ENCODE measurements at regions not wholly inside any gene's neighbourhood (a gene's known extent, or its start where the extent isn't known, plus 50 kb on each side); places are given as distances from the start of the nearest gene placed in this dataset.

DNA sequence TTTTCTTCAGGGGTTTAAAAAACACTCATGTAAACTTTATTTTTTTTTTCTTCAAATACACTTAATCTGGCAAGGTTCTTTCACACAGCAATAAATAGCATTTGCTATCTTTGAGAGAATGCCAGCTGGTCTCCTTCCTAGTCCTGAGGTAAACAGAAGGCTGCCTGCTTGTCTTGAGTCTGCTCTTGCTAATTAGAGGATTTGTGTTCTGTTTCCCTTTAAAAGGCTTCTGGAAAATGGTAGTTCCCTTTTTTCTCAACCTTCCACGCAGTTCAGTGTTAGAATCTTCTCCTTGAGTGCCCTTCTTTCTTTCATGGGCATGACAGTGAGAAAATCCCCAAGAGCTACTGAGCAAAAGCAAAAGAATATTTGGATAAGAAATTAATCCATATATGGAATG, 92.3 kb upstream of the DCN start:
- no peak for TF ChIP-seq EZH2 (IDR thresholded peaks at IDR 0.05; ENCODE audit: borderline replicate concordance, insufficient read depth, low read depth, low read length, poor library complexity, severe bottlenecking)
- TF ChIP-seq, protein P1, sequence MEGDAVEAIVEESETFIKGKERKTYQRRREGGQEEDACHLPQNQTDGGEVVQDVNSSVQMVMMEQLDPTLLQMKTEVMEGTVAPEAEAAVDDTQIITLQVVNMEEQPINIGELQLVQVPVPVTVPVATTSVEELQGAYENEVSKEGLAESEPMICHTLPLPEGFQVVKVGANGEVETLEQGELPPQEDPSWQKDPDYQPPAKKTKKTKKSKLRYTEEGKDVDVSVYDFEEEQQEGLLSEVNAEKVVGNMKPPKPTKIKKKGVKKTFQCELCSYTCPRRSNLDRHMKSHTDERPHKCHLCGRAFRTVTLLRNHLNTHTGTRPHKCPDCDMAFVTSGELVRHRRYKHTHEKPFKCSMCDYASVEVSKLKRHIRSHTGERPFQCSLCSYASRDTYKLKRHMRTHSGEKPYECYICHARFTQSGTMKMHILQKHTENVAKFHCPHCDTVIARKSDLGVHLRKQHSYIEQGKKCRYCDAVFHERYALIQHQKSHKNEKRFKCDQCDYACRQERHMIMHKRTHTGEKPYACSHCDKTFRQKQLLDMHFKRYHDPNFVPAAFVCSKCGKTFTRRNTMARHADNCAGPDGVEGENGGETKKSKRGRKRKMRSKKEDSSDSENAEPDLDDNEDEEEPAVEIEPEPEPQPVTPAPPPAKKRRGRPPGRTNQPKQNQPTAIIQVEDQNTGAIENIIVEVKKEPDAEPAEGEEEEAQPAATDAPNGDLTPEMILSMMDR (IDR thresholded peaks at IDR 0.05): no peak
- Histone ChIP-seq H3K9me3 (ENCODE audit: control extremely low read depth in 1 of 3, control insufficient read depth in 2 of 3, insufficient read depth in 1 of 3, low read length in 2 of 3) (no peaks in the 10 kb centered on the region), H3K27me3 (replicated peaks in 1 of 4; ENCODE audit: control extremely low read depth in 1 of 4, control insufficient read depth in 3 of 4, insufficient read depth in 4 of 4, low read length in 3 of 4) (no peaks in the 10 kb centered on the region), H3K36me3 (replicated peaks in 1 of 2; ENCODE audit: control extremely low read depth in 1 of 2, control insufficient read depth in 1 of 2, extremely low read depth in 1 of 2, insufficient read depth in 2 of 2, low read length in 1 of 2) (no peaks in the 10 kb centered on the region), H3K27ac (ENCODE audit: low read length in 2 of 2) (no peak overlapping the region), H4K20me1 (ENCODE audit: control insufficient read depth, insufficient read depth, low read length, poor library complexity, severe bottlenecking) (no peaks in the 10 kb centered on the region), H2AFZ (ENCODE audit: insufficient read depth, low read depth, low read length, poor library complexity, severe bottlenecking) (no peak overlapping the region), H3K79me2 (ENCODE audit: control insufficient read depth, insufficient read depth, low read length) (no peaks in the 10 kb centered on the region), H3K4me2 (replicated peaks; ENCODE audit: low read depth, low read length, poor library complexity, severe bottlenecking) (no peak overlapping the region), H3K9ac (ENCODE audit: low read length) (no peak overlapping the region), H3K4me3 (ENCODE audit: control extremely low read depth in 1 of 5, extremely low read depth in 1 of 5, insufficient read depth in 1 of 5, low read depth in 2 of 5, low read length in 4 of 5) (no peak overlapping the region), H3K4me1 (ENCODE audit: control insufficient read depth in 2 of 2, insufficient read depth in 2 of 2, low read length in 2 of 2) (no peaks in the 10 kb centered on the region)
- Mint-ChIP-seq H3K4me3 (no peak overlapping the region), H3K27ac (no peak overlapping the region), H3K4me1 (no peaks in the 10 kb centered on the region), H3K9me3 (ENCODE audit: insufficient read depth) (no peaks in the 10 kb centered on the region), H3K27me3 (peaks cover 17% of the 10 kb centered on the region)
- intact Hi-C loops (cut with micrococcal nuclease): no loop called here
- no peak for ATAC-seq (ENCODE audit: low read depth)
- WGBS (ENCODE audit: insufficient coverage): no CpG with 5 or more reads among the region's 1 CpG
- ChIA-PET CTCF (no interaction called here), POLR2A (no interaction called here)
- no peak for DNase-seq

DNA sequence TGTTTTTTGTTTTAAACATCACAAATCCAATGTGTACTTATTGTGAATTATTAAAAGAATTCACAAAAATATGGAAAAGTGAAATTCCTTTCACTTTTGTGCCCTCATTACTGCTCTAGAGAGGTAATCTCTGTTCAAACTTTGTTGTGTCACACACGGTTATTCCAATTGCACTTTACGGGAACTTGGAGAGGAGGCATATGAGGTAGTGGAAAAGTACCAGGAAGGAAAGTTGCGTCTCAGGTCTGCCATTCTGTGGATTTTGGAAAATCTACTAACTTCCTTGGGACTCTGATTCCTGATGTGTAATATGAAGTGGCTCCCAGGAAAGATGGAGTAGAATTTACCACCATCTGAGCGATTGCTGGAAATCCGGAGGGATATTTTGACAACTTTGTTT, 90.9 kb upstream of the DCN start:
- Histone ChIP-seq H3K36me3 (replicated peaks in 1 of 2; ENCODE audit: control extremely low read depth in 1 of 2, control insufficient read depth in 1 of 2, extremely low read depth in 1 of 2, insufficient read depth in 2 of 2, low read length in 1 of 2) (no peaks in the 10 kb centered on the region), H3K27me3 (replicated peaks in 1 of 4; ENCODE audit: control extremely low read depth in 1 of 4, control insufficient read depth in 3 of 4, insufficient read depth in 4 of 4, low read length in 3 of 4) (no peaks in the 10 kb centered on the region), H3K9ac (ENCODE audit: low read length) (no peak overlapping the region), H3K4me1 (ENCODE audit: control insufficient read depth in 2 of 2, insufficient read depth in 2 of 2, low read length in 2 of 2) (no peaks in the 10 kb centered on the region), H2AFZ (ENCODE audit: insufficient read depth, low read depth, low read length, poor library complexity, severe bottlenecking) (no peak overlapping the region), H3K79me2 (ENCODE audit: control insufficient read depth, insufficient read depth, low read length) (no peaks in the 10 kb centered on the region), H3K4me2 (replicated peaks; ENCODE audit: low read depth, low read length, poor library complexity, severe bottlenecking) (no peak overlapping the region), H3K27ac (ENCODE audit: low read length in 2 of 2) (no peak overlapping the region), H3K9me3 (ENCODE audit: control extremely low read depth in 1 of 3, control insufficient read depth in 2 of 3, insufficient read depth in 1 of 3, low read length in 2 of 3) (no peaks in the 10 kb centered on the region), H4K20me1 (ENCODE audit: control insufficient read depth, insufficient read depth, low read length, poor library complexity, severe bottlenecking) (no peaks in the 10 kb centered on the region), H3K4me3 (ENCODE audit: control extremely low read depth in 1 of 5, extremely low read depth in 1 of 5, insufficient read depth in 1 of 5, low read depth in 2 of 5, low read length in 4 of 5) (no peak overlapping the region)
- POLR2A ChIA-PET: no interaction called here
- intact Hi-C loops (cut with micrococcal nuclease): no loop called here
- no peaks in the 10 kb centered on the region for H3K9me3 Mint-ChIP-seq (ENCODE audit: insufficient read depth)
- H3K4me3 Mint-ChIP-seq: no peak overlapping the region
- TF ChIP-seq, protein P1 (IDR thresholded peaks at IDR 0.05): no peak
- TF ChIP-seq EZH2 (IDR thresholded peaks at IDR 0.05; ENCODE audit: borderline replicate concordance, insufficient read depth, low read depth, low read length, poor library complexity, severe bottlenecking): no peak
- no peak overlapping the region for H3K27ac Mint-ChIP-seq
- H3K27me3 Mint-ChIP-seq: peaks cover 17% of the 10 kb centered on the region
- DNase-seq: no peak
- WGBS (ENCODE audit: insufficient coverage): 92% methylated on average over 3 of the region's 5 CpGs
- CTCF ChIA-PET: no interaction called here
- no peak for ATAC-seq (ENCODE audit: low read depth)
- no peaks in the 10 kb centered on the region for H3K4me1 Mint-ChIP-seq
